LNCaP clone FGC (cell line): ENCODE measurements at regions not wholly inside any gene's neighbourhood (a gene's known extent, or its start where the extent isn't known, plus 50 kb on each side); places are given as distances from the start of the nearest gene placed in this dataset.

Experiments used
- DNase-seq: peaks from one replicate; pipeline ENCODE4 v3.0.0-alpha.2; 2011; ENCODE audit warnings: low read depth
- H3K4me3 ChIP-seq: 2 replicates; pipeline ENCODE4 v1.5.1; 2011; ENCODE audit warnings: mild to moderate bottlenecking, low read depth, low read length, control low read depth
- TF ChIP-seq, protein P1 (sequence below): IDR thresholded peaks from 2 replicates; pipeline ENCODE4 v1.5.1; 2012; ENCODE audit warnings: mild to moderate bottlenecking; ENCODE audit not compliant: control insufficient read depth, insufficient read depth; ENCODE audit errors: extremely low read depth

- TF ChIP-seq, protein P1, sequence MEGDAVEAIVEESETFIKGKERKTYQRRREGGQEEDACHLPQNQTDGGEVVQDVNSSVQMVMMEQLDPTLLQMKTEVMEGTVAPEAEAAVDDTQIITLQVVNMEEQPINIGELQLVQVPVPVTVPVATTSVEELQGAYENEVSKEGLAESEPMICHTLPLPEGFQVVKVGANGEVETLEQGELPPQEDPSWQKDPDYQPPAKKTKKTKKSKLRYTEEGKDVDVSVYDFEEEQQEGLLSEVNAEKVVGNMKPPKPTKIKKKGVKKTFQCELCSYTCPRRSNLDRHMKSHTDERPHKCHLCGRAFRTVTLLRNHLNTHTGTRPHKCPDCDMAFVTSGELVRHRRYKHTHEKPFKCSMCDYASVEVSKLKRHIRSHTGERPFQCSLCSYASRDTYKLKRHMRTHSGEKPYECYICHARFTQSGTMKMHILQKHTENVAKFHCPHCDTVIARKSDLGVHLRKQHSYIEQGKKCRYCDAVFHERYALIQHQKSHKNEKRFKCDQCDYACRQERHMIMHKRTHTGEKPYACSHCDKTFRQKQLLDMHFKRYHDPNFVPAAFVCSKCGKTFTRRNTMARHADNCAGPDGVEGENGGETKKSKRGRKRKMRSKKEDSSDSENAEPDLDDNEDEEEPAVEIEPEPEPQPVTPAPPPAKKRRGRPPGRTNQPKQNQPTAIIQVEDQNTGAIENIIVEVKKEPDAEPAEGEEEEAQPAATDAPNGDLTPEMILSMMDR = no peak
- no peak for DNase-seq
These were observed 188.8 kb downstream of the GPAT3 start for GRCh38 chr4:83724485-83725335.

DNA sequence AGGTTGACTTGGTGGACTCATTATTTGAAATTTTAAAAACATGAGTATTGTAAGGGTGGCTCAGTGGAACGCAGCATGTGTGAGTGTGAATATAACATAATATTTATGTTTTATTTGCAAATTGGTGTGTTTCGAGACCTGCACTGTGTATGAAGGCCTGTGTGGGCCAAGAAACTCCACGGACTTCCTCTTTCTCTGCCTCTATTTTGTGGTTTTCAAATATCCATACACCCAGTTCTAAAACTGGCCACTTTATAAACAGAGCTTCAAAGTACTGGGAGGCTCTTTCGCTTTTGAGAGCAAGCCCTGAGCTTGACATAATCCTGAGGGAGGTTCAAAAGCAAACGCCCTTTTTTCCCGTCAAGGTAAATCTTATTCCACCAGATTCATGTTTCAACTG, 187.7 kb downstream of the GPAT3 start:
- TF ChIP-seq, protein P1 = no peak
- H3K4me3 ChIP-seq = no peak overlapping the region
- DNase-seq = no peak

More at GRCh38 chr4:83724485-83725335, 188.8 kb downstream of the GPAT3 start:
- no peak overlapping the region for H3K4me3 ChIP-seq

DNA sequence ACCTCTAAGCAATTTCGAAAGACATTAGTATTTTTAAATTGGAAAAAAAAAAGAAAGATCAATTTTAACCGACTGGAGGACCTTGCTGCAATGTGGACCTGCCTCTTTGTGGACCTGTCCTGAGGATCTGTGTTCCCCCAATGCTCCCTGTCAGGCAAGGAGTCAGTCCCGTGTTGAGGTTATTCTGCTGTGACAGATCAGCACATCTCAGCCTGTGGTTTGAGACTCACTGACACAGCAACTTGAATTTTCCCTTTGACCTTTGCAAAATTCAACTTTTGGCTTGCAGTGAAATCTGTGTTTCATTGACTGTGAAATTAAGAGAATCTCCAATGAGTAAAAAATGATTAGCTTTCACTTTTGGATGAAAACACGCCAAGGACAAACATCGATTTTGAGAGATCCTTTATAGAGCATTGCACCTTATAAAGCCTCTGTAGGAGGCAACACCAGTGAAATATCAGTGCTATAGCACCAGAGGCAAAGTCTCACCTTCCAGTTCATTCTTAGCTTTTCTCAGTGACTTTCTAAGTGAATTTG, 186.9 kb downstream of the GPAT3 start:
- no peak for DNase-seq
- TF ChIP-seq, protein P1 = no peak
- H3K4me3 ChIP-seq = no peak overlapping the region

DNA sequence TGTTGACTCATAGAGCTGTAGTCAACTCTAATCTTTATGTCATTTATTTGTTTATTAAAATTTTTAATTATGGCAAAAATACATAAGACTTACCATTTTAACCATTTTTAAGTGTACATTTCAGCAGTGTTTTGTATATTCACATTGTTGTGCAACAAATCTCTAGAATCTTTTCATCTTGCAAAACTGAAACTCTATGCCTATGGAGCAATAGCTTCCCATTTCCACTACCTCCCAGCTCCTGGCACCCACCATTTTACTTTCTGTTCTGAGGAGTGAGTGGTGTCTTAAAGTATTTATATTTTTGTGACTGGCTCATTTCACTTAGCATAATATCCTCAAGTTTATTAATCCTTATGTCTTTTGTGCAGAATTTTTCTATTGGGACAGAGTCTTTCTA, 181.0 kb downstream of the GPAT3 start:
- no peak overlapping the region for H3K4me3 ChIP-seq
- no peak for DNase-seq
- TF ChIP-seq, protein P1 = no peak

DNA sequence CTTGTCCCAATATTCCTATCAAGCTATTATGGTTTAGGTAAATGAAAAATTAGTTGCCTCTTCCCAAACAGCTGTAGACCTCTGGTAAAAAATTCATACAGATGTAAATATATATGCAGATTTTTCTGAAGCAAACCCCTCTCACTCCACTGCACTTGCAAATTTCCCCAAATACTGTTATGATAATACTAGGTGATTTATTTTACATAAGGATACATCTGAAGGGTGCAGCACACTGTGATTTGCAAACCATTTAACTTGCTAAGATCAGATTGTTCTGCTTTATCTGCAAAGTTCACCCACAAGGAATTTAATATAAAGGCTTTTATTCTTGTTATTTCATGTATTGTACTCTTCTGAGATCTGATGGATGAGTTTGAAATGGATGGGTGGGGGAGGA, 177.0 kb downstream of the GPAT3 start:
- H3K4me3 ChIP-seq = no peak overlapping the region
- DNase-seq = no peak
- TF ChIP-seq, protein P1 = no peak

DNA sequence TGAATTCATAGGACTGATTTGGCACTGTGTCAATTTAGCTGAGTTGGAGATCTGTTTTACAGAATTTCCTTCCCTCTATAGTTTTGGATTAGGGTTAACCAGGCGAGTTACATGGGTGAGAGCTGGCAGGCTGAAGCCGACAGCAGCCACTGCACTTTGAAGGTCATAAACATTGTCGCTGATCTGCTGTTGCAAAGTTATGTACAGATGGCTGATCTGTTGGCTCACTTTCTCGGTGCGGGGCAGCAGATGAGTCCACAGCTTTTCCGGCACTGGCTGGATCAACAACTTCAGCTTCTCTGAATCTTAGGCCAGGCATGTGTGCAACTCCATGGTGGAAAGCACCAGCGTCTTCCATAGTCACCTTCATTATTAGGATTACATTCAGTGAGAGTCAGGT, 173.7 kb downstream of the GPAT3 start:
- TF ChIP-seq, protein P1 = no peak
- no peak for DNase-seq
- no peak overlapping the region for H3K4me3 ChIP-seq

DNA sequence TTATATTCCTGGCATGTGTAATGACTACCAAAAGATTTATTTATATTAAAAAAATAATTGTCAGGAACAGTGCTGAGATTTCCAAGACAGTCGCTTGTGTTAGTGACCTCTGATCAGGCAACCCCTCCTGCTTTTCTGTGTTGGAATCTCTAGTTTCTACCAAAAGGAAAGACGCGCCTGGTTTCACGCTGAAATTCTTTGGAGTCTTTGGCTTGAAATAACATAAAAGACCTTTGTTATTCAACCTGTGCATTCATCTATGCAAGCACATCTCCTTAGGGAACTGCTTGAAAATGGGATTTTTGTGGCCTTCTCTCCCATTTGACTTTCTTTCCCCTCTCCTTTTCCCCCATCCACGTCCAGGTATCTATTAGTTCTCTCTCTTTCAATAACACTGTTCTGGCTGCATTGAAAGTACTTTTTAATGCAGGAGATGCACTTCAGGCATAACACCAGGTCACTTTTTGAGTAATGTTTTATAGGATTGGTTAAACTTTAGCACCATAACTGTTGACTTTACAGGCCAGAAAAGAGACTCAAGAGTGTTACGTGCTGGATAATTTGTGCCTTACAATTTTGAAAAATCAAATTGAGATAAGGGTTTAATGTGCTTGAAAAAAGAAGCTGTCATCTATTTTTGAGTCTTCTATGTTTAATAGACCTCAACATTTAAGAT, 172.7 kb downstream of the GPAT3 start:
- TF ChIP-seq, protein P1 = no peak
- no peak overlapping the region for H3K4me3 ChIP-seq
- DNase-seq = no peak
